ENCODE measurements at regions not wholly inside any gene's neighbourhood (a gene's known extent, or its start where the extent isn't known, plus 50 kb on each side); places are given as distances from the start of the nearest gene placed in this dataset.

- TF ChIP-seq, protein P1, sequence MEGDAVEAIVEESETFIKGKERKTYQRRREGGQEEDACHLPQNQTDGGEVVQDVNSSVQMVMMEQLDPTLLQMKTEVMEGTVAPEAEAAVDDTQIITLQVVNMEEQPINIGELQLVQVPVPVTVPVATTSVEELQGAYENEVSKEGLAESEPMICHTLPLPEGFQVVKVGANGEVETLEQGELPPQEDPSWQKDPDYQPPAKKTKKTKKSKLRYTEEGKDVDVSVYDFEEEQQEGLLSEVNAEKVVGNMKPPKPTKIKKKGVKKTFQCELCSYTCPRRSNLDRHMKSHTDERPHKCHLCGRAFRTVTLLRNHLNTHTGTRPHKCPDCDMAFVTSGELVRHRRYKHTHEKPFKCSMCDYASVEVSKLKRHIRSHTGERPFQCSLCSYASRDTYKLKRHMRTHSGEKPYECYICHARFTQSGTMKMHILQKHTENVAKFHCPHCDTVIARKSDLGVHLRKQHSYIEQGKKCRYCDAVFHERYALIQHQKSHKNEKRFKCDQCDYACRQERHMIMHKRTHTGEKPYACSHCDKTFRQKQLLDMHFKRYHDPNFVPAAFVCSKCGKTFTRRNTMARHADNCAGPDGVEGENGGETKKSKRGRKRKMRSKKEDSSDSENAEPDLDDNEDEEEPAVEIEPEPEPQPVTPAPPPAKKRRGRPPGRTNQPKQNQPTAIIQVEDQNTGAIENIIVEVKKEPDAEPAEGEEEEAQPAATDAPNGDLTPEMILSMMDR (IDR thresholded peaks at IDR 0.05), result no peak
- TF ChIP-seq EP300 (IDR thresholded peaks at IDR 0.05; ENCODE audit: low read depth), result no peak
- TF ChIP-seq POLR2AphosphoS5 (IDR thresholded peaks at IDR 0.05), result no peak
These were observed 474.2 kb upstream of the ZNF385D start for GRCh38 chr3:22225161-22225560.
